Astrocyte (in vitro differentiated cells and primary cell): ENCODE measurements at regions not wholly inside any gene's neighbourhood (a gene's known extent, or its start where the extent isn't known, plus 50 kb on each side); places are given as distances from the start of the nearest gene placed in this dataset.

Experiments
- DNase-seq: peaks from one replicate; pipeline ENCODE4 v3.0.0-alpha.2; 2010; ENCODE audit warnings: low read depth
- FAIRE-seq: peaks from 2 replicates; lab custom pipeline; 2011; peaks lifted over from hg19 to GRCh38; lab: Jason Lieb, UNC
- H2AFZ ChIP-seq: 2 replicates; pipeline ENCODE4 v1.6.0; 2012; ENCODE audit warnings: low read depth, low read length, inconsistent platforms
- H3K27ac ChIP-seq: 2 replicates; pipeline ENCODE4 v1.5.1; 2011; ENCODE audit warnings: low read depth, low read length, inconsistent platforms
- H3K27me3 ChIP-seq: 2 replicates; pipeline ENCODE4 v1.6.0; 2011; ENCODE audit warnings: low read length, inconsistent platforms; ENCODE audit not compliant: insufficient read depth
- H3K36me3 ChIP-seq: 2 replicates; pipeline ENCODE4 v1.5.1; 2011; ENCODE audit warnings: low read length, inconsistent platforms; ENCODE audit not compliant: insufficient read depth
- H3K4me1 ChIP-seq: 2 replicates; pipeline ENCODE4 v1.5.1; 2011; ENCODE audit warnings: low read length, inconsistent platforms; ENCODE audit not compliant: insufficient read depth
- H3K4me2 ChIP-seq: 2 replicates; pipeline ENCODE4 v1.6.0; 2012; ENCODE audit warnings: low read length, inconsistent platforms
- H3K4me3 ChIP-seq: 2 replicates; pipeline ENCODE4 v1.5.1; 2011; ENCODE audit warnings: low read depth, mild to moderate bottlenecking, low read length, inconsistent platforms; ENCODE audit not compliant: insufficient read depth
- H3K79me2 ChIP-seq: 2 replicates; pipeline ENCODE4 v1.6.0; 2012; ENCODE audit warnings: mild to moderate bottlenecking, low read length, inconsistent platforms; ENCODE audit not compliant: insufficient read depth
- H3K9ac ChIP-seq: 2 replicates; pipeline ENCODE4 v1.6.0; 2012; ENCODE audit warnings: mild to moderate bottlenecking, low read length, inconsistent platforms
- H3K9me3 ChIP-seq: 2 replicates; pipeline ENCODE4 v1.5.1; 2012; ENCODE audit warnings: low read depth, mild to moderate bottlenecking, low read length, inconsistent platforms; ENCODE audit not compliant: insufficient read depth
- H4K20me1 ChIP-seq: 2 replicates; pipeline ENCODE4 v1.6.0; 2012; ENCODE audit warnings: low read length, inconsistent platforms; ENCODE audit not compliant: insufficient read depth
- H3K27ac Mint-ChIP-seq: one replicate; pipeline ENCODE4 v1.8.0; 2021; ENCODE audit warnings: mild to moderate bottlenecking, mixed read lengths; ENCODE audit not compliant: unreplicated experiment
- H3K27me3 Mint-ChIP-seq: one replicate; pipeline ENCODE4 v1.8.0; 2021; ENCODE audit warnings: low read depth, mixed read lengths; ENCODE audit not compliant: unreplicated experiment
- H3K36me3 Mint-ChIP-seq: one replicate; pipeline ENCODE4 v1.8.0; 2021; ENCODE audit warnings: low read depth, mixed read lengths; ENCODE audit not compliant: unreplicated experiment
- H3K4me1 Mint-ChIP-seq: one replicate; pipeline ENCODE4 v1.8.0; 2021; ENCODE audit warnings: low read depth, mixed read lengths; ENCODE audit not compliant: unreplicated experiment
- H3K4me3 Mint-ChIP-seq: one replicate; pipeline ENCODE4 v1.8.0; 2021; ENCODE audit warnings: mild to moderate bottlenecking, moderate library complexity, mixed read lengths; ENCODE audit not compliant: unreplicated experiment
- H3K9me3 Mint-ChIP-seq: one replicate; pipeline ENCODE4 v1.8.0; 2021; ENCODE audit warnings: mild to moderate bottlenecking, mixed read lengths; ENCODE audit not compliant: unreplicated experiment
- CTCF ChIP-seq: IDR thresholded peaks from 2 replicates; pipeline ENCODE4 v1.5.1; 2011; ENCODE audit warnings: low read depth, mild to moderate bottlenecking, inconsistent platforms, low read length, moderate library complexity; ENCODE audit not compliant: insufficient read depth
- EZH2 ChIP-seq: IDR thresholded peaks from 2 replicates; pipeline ENCODE4 v1.6.1; 2012; ENCODE audit warnings: mild to moderate bottlenecking, low read length, inconsistent platforms; ENCODE audit not compliant: insufficient read depth

- Histone ChIP-seq H3K9ac (no peak overlapping the region), H2AFZ (peak overlapping the region; percentile 1), H3K27me3 (no peaks in the 10 kb centered on the region), H4K20me1 (no peaks in the 10 kb centered on the region), H3K36me3 (no peaks in the 10 kb centered on the region), H3K4me1 (no peaks in the 10 kb centered on the region), H3K9me3 (no peaks in the 10 kb centered on the region), H3K27ac (no peak overlapping the region), H3K79me2 (no peaks in the 10 kb centered on the region), H3K4me3 (no peak overlapping the region), H3K4me2 (no peak overlapping the region)
- Mint-ChIP-seq H3K9me3 (peaks cover 6% of the 10 kb centered on the region), H3K4me3 (no peak overlapping the region), H3K36me3 (no peaks in the 10 kb centered on the region), H3K27me3 (no peaks in the 10 kb centered on the region), H3K4me1 (no peaks in the 10 kb centered on the region), H3K27ac (no peak overlapping the region)
- TF ChIP-seq EZH2 (no peak), CTCF (no peak)
- DNase-seq = no peak
- no peak for FAIRE-seq
Measured at GRCh38 chr6:19382676-19383075, 454.5 kb upstream of the ID4 start.

- Mint-ChIP-seq H3K4me3 (no peak overlapping the region), H3K27me3 (no peaks in the 10 kb centered on the region), H3K4me1 (peaks cover 3% of the 10 kb centered on the region), H3K9me3 (no peaks in the 10 kb centered on the region), H3K36me3 (no peaks in the 10 kb centered on the region), H3K27ac (no peak overlapping the region)
- Histone ChIP-seq H3K4me3 (no peak overlapping the region), H3K9me3 (no peaks in the 10 kb centered on the region), H3K27me3 (no peaks in the 10 kb centered on the region), H3K36me3 (no peaks in the 10 kb centered on the region), H3K4me1 (no peaks in the 10 kb centered on the region), H3K79me2 (no peaks in the 10 kb centered on the region), H2AFZ (no peak overlapping the region), H3K9ac (no peak overlapping the region), H4K20me1 (no peaks in the 10 kb centered on the region), H3K27ac (no peak overlapping the region), H3K4me2 (no peak overlapping the region)
- TF ChIP-seq CTCF (no peak), EZH2 (no peak)
- FAIRE-seq (no peak), DNase-seq (no peak)
Measured at GRCh38 chr6:19391926-19392325, 445.2 kb upstream of the ID4 start.

- no peaks in the 10 kb centered on the region for H3K36me3 ChIP-seq
- Mint-ChIP-seq H3K9me3 (no peaks in the 10 kb centered on the region), H3K36me3 (no peaks in the 10 kb centered on the region), H3K27ac (no peak overlapping the region), H3K4me3 (no peak overlapping the region), H3K27me3 (no peaks in the 10 kb centered on the region), H3K4me1 (peaks cover 3% of the 10 kb centered on the region)
- H4K20me1 ChIP-seq = no peaks in the 10 kb centered on the region
- no peak overlapping the region for H3K4me2 ChIP-seq
- H3K9me3 ChIP-seq = no peaks in the 10 kb centered on the region
- H3K27ac ChIP-seq = no peak overlapping the region
- H3K4me3 ChIP-seq = no peak overlapping the region
- no peaks in the 10 kb centered on the region for H3K27me3 ChIP-seq
- no peak for TF ChIP-seq EZH2
- TF ChIP-seq CTCF = no peak
- no peak for FAIRE-seq
- H3K79me2 ChIP-seq = no peaks in the 10 kb centered on the region
- no peaks in the 10 kb centered on the region for H3K4me1 ChIP-seq
- H3K9ac ChIP-seq = no peak overlapping the region
- no peak overlapping the region for H2AFZ ChIP-seq
- DNase-seq = no peak
Measured at GRCh38 chr6:19394051-19394450, 443.1 kb upstream of the ID4 start.
